ENCODE measurements at regions not wholly inside any gene's neighbourhood (a gene's known extent, or its start where the extent isn't known, plus 50 kb on each side); places are given as distances from the start of the nearest gene placed in this dataset.

GRCh38 chr10:131426534-131426898 is 115.0 kb upstream of the TCERG1L start:
- TF ChIP-seq CTCF (IDR thresholded peaks at IDR 0.05; ENCODE audit: insufficient read depth, low read length, poor library complexity, severe bottlenecking), result no peak
- DNase-seq (ENCODE audit: low read depth), result no peak
- no peaks in the 10 kb centered on the region for H3K36me3 ChIP-seq (ENCODE audit: control insufficient read depth, insufficient read depth, low read length)
- no peak overlapping the region for H3K4me3 ChIP-seq (ENCODE audit: low read depth, low read length)
- peaks cover under 1% of the 10 kb centered on the region for H3K27me3 ChIP-seq (ENCODE audit: control insufficient read depth, insufficient read depth, low read length)

- Histone ChIP-seq H3K27me3 (ENCODE audit: control insufficient read depth, insufficient read depth, low read length) (peaks cover 4% of the 10 kb centered on the region), H3K36me3 (ENCODE audit: control insufficient read depth, insufficient read depth, low read length) (no peaks in the 10 kb centered on the region), H3K4me3 (ENCODE audit: low read depth, low read length) (no peak overlapping the region)
- DNase-seq (ENCODE audit: low read depth), result no peak
- TF ChIP-seq CTCF (IDR thresholded peaks at IDR 0.05; ENCODE audit: insufficient read depth, low read length, poor library complexity, severe bottlenecking), result no peak
These were observed 115.8 kb upstream of the TCERG1L start for GRCh38 chr10:131427281-131427680.

GRCh38 chr10:131427901-131428300 is 116.4 kb upstream of the TCERG1L start:
- H3K27me3 ChIP-seq (ENCODE audit: control insufficient read depth, insufficient read depth, low read length), result peaks cover 4% of the 10 kb centered on the region
- H3K4me3 ChIP-seq (ENCODE audit: low read depth, low read length), result no peak overlapping the region
- no peaks in the 10 kb centered on the region for H3K36me3 ChIP-seq (ENCODE audit: control insufficient read depth, insufficient read depth, low read length)
- no peak for TF ChIP-seq CTCF (IDR thresholded peaks at IDR 0.05; ENCODE audit: insufficient read depth, low read length, poor library complexity, severe bottlenecking)
- no peak for DNase-seq (ENCODE audit: low read depth)

GRCh38 chr10:131429141-131429540 is 117.6 kb upstream of the TCERG1L start:
- Histone ChIP-seq H3K27me3 (ENCODE audit: control insufficient read depth, insufficient read depth, low read length) (peaks cover 4% of the 10 kb centered on the region), H3K4me3 (ENCODE audit: low read depth, low read length) (no peak overlapping the region), H3K36me3 (ENCODE audit: control insufficient read depth, insufficient read depth, low read length) (no peaks in the 10 kb centered on the region)
- no peak for DNase-seq (ENCODE audit: low read depth)
- no peak for TF ChIP-seq CTCF (IDR thresholded peaks at IDR 0.05; ENCODE audit: insufficient read depth, low read length, poor library complexity, severe bottlenecking)

GRCh38 chr10:131429942-131430341 is 118.4 kb upstream of the TCERG1L start:
- Histone ChIP-seq H3K36me3 (ENCODE audit: control insufficient read depth, insufficient read depth, low read length) (no peaks in the 10 kb centered on the region), H3K4me3 (ENCODE audit: low read depth, low read length) (no peak overlapping the region), H3K27me3 (ENCODE audit: control insufficient read depth, insufficient read depth, low read length) (peaks cover 4% of the 10 kb centered on the region)
- DNase-seq (ENCODE audit: low read depth), result no peak
- TF ChIP-seq CTCF (IDR thresholded peaks at IDR 0.05; ENCODE audit: insufficient read depth, low read length, poor library complexity, severe bottlenecking), result no peak

- Histone ChIP-seq H3K27me3 (ENCODE audit: control insufficient read depth, insufficient read depth, low read length) (peaks cover 4% of the 10 kb centered on the region), H3K36me3 (ENCODE audit: control insufficient read depth, insufficient read depth, low read length) (no peaks in the 10 kb centered on the region), H3K4me3 (ENCODE audit: low read depth, low read length) (no peak overlapping the region)
- no peak for DNase-seq (ENCODE audit: low read depth)
- TF ChIP-seq CTCF (IDR thresholded peaks at IDR 0.05; ENCODE audit: insufficient read depth, low read length, poor library complexity, severe bottlenecking), result no peak
These were observed 119.3 kb upstream of the TCERG1L start for GRCh38 chr10:131430716-131431412.

All from kidney epithelial cell (primary cell).